ENCODE measurements at regions not wholly inside any gene's neighbourhood (a gene's known extent, or its start where the extent isn't known, plus 50 kb on each side); places are given as distances from the start of the nearest gene placed in this dataset.

GRCh38 chr1:221565711-221566110 is 176.2 kb downstream of the DUSP10 start:
- TF ChIP-seq RNF219 (CRISPR knock-in tag; IDR thresholded peaks at IDR 0.05) = no peak
- no peak for TF ChIP-seq EP300 (IDR thresholded peaks at IDR 0.05; ENCODE audit: low read depth in 2 of 2, low read length in 2 of 2)
- TF ChIP-seq EP300 (CRISPR knock-in tag; IDR thresholded peaks at IDR 0.05; ENCODE audit: borderline replicate concordance) = no peak
- TF ChIP-seq EZH2 (conservative IDR thresholded peaks at IDR 0.05; ENCODE audit: low read depth, low read length) = no peak

All from HepG2 (cell line).